ENCODE measurements at regions not wholly inside any gene's neighbourhood (a gene's known extent, or its start where the extent isn't known, plus 50 kb on each side); places are given as distances from the start of the nearest gene placed in this dataset.
"Not testable (repeated sequence)": the region's sequence is repeated elsewhere in the genome, so short reads cannot be mapped to it uniquely, and the experiment has no call there.

- no peaks in the 10 kb centered on the region for H3K4me1 ChIP-seq (ENCODE audit: control insufficient read depth, low read length)
- peaks cover 7% of the 10 kb centered on the region; the same call in 1 of the 2 replicates for H3K9me3 ChIP-seq (ENCODE audit: control insufficient read depth, insufficient read depth, low read length)
- no peak for TF ChIP-seq EZH2phosphoT487 (IDR thresholded peaks at IDR 0.05; ENCODE audit: borderline replicate concordance, low read length)
- H3K27me3 ChIP-seq (ENCODE audit: control insufficient read depth, low read length) = no peaks in the 10 kb centered on the region
- no peaks in the 10 kb centered on the region for H3K36me3 ChIP-seq (ENCODE audit: control insufficient read depth, low read length)
- no peak overlapping the region for H3K4me2 ChIP-seq (ENCODE audit: low read length)
- H3K4me3 ChIP-seq (ENCODE audit: low read length) = no peak overlapping the region
- H3K9me2 ChIP-seq (replicated peaks; ENCODE audit: control insufficient read depth, low read length) = no peaks in the 10 kb centered on the region
- no peaks in the 10 kb centered on the region for H3F3A ChIP-seq (ENCODE audit: control insufficient read depth, insufficient read depth)
- no peaks in the 10 kb centered on the region for H4K20me1 ChIP-seq (ENCODE audit: control insufficient read depth, insufficient read depth, low read depth, low read length)
- no peak overlapping the region for H3K27ac ChIP-seq (ENCODE audit: low read depth, low read length)
- no peaks in the 10 kb centered on the region for H3K79me2 ChIP-seq (ENCODE audit: control insufficient read depth, low read length)
Measured at GRCh38 chr10:52586710-52587109, 185.9 kb downstream of the MBL2 start.

DNA sequence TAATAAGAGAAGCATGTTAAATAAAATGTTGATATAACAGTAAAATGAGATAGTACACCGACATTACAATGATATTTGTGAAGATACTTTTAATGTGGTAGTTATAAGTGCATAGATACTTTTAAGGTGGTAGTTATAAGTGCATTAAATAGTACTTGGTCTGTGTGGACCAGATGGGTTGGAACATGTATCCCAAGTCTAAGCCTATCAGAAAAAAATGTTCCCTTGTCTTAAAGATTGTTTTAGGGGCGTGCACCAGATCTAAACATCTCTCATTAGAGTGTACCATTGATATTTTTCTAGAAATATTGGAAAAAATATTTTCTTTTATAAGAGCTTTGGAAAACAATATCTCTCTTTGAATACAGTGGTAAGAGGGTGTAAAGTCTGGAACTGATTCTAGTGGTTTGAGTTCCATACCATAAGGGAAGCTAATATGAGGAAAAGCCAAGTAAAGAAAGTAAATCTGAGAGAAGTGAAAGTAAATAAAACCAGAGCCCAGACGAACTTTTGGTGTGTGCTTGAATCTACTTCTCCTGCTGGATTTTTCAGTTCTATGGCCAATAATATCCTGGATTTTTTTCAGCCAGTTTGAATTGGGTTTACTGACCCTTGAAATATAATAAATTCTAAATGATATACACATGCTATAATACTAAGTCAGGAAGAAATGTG is 175.3 kb downstream of the MBL2 start:
- Histone ChIP-seq H4K20me1 (ENCODE audit: control insufficient read depth, insufficient read depth, low read depth, low read length) (no peaks in the 10 kb centered on the region), H3K27ac (ENCODE audit: low read depth, low read length) (no peak overlapping the region), H3K36me3 (ENCODE audit: control insufficient read depth, low read length) (no peaks in the 10 kb centered on the region), H3F3A (ENCODE audit: control insufficient read depth, insufficient read depth) (no peaks in the 10 kb centered on the region), H3K4me2 (ENCODE audit: low read length) (no peak overlapping the region), H3K27me3 (ENCODE audit: control insufficient read depth, low read length) (no peaks in the 10 kb centered on the region), H3K4me3 (ENCODE audit: low read length) (no peak overlapping the region), H3K79me2 (ENCODE audit: control insufficient read depth, low read length) (no peaks in the 10 kb centered on the region), H3K9me3 (ENCODE audit: control insufficient read depth, insufficient read depth, low read length) (no peaks in the 10 kb centered on the region), H3K4me1 (ENCODE audit: control insufficient read depth, low read length) (no peaks in the 10 kb centered on the region), H3K9me2 (replicated peaks; ENCODE audit: control insufficient read depth, low read length) (no peaks in the 10 kb centered on the region)
- TF ChIP-seq, protein P1, sequence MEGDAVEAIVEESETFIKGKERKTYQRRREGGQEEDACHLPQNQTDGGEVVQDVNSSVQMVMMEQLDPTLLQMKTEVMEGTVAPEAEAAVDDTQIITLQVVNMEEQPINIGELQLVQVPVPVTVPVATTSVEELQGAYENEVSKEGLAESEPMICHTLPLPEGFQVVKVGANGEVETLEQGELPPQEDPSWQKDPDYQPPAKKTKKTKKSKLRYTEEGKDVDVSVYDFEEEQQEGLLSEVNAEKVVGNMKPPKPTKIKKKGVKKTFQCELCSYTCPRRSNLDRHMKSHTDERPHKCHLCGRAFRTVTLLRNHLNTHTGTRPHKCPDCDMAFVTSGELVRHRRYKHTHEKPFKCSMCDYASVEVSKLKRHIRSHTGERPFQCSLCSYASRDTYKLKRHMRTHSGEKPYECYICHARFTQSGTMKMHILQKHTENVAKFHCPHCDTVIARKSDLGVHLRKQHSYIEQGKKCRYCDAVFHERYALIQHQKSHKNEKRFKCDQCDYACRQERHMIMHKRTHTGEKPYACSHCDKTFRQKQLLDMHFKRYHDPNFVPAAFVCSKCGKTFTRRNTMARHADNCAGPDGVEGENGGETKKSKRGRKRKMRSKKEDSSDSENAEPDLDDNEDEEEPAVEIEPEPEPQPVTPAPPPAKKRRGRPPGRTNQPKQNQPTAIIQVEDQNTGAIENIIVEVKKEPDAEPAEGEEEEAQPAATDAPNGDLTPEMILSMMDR (IDR thresholded peaks at IDR 0.05; ENCODE audit: low read depth, low read length, poor library complexity, severe bottlenecking) = no peak
- no peak for TF ChIP-seq EZH2phosphoT487 (IDR thresholded peaks at IDR 0.05; ENCODE audit: borderline replicate concordance, low read length)

DNA sequence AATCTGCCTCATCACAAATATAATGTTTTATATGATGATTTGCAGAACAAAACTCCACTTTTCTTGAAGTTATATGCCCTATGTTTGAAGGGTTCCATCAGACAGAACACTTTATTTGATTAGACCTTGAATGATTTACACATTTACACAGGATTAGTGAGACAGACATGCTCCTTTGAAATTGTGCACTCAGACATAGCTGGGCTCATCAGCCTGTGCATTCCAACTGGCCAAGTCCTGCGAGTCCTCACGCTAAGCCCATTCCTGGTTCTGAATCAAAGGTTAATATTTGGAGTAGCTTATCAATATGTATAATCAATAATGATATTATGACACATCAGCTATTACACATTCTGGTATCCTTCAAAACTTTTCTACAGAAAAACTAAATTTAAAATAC is 173.6 kb downstream of the MBL2 start:
- H3K4me3 ChIP-seq (ENCODE audit: low read length) = no peak overlapping the region
- H3K4me1 ChIP-seq (ENCODE audit: control insufficient read depth, low read length) = no peaks in the 10 kb centered on the region
- H3F3A ChIP-seq (ENCODE audit: control insufficient read depth, insufficient read depth) = no peaks in the 10 kb centered on the region
- H3K36me3 ChIP-seq (ENCODE audit: control insufficient read depth, low read length) = no peaks in the 10 kb centered on the region
- no peak for TF ChIP-seq EZH2phosphoT487 (IDR thresholded peaks at IDR 0.05; ENCODE audit: borderline replicate concordance, low read length)
- TF ChIP-seq, protein P1 (IDR thresholded peaks at IDR 0.05; ENCODE audit: low read depth, low read length, poor library complexity, severe bottlenecking) = no peak
- no peaks in the 10 kb centered on the region for H3K79me2 ChIP-seq (ENCODE audit: control insufficient read depth, low read length)
- H3K4me2 ChIP-seq (ENCODE audit: low read length) = no peak overlapping the region
- H3K9me3 ChIP-seq (ENCODE audit: control insufficient read depth, insufficient read depth, low read length) = no peaks in the 10 kb centered on the region
- no peaks in the 10 kb centered on the region for H3K27me3 ChIP-seq (ENCODE audit: control insufficient read depth, low read length)
- H3K27ac ChIP-seq (ENCODE audit: low read depth, low read length) = no peak overlapping the region
- H4K20me1 ChIP-seq (ENCODE audit: control insufficient read depth, insufficient read depth, low read depth, low read length) = no peaks in the 10 kb centered on the region
- no peaks in the 10 kb centered on the region for H3K9me2 ChIP-seq (replicated peaks; ENCODE audit: control insufficient read depth, low read length)

GRCh38 chr10:52599551-52600200 is 172.9 kb downstream of the MBL2 start:
- no peak overlapping the region for H3K27ac ChIP-seq (ENCODE audit: low read depth, low read length)

GRCh38 chr10:52604131-52604530 is 168.5 kb downstream of the MBL2 start:
- H3K4me1 ChIP-seq (ENCODE audit: control insufficient read depth, low read length); H3K27ac ChIP-seq (ENCODE audit: low read depth, low read length); H3K4me2 ChIP-seq (ENCODE audit: low read length); H3K9me2 ChIP-seq (replicated peaks; ENCODE audit: control insufficient read depth, low read length); H3K36me3 ChIP-seq (ENCODE audit: control insufficient read depth, low read length); H3K4me3 ChIP-seq (ENCODE audit: low read length); H3F3A ChIP-seq (ENCODE audit: control insufficient read depth, insufficient read depth); H3K79me2 ChIP-seq (ENCODE audit: control insufficient read depth, low read length); H3K27me3 ChIP-seq (ENCODE audit: control insufficient read depth, low read length); H3K9me3 ChIP-seq (ENCODE audit: control insufficient read depth, insufficient read depth, low read length); H4K20me1 ChIP-seq (ENCODE audit: control insufficient read depth, insufficient read depth, low read depth, low read length): not testable (repeated sequence)

More at GRCh38 chr10:52599551-52600200, 172.9 kb downstream of the MBL2 start:
- H3K9me2 ChIP-seq (replicated peaks; ENCODE audit: control insufficient read depth, low read length) = no peaks in the 10 kb centered on the region
- no peaks in the 10 kb centered on the region for H4K20me1 ChIP-seq (ENCODE audit: control insufficient read depth, insufficient read depth, low read depth, low read length)
- no peak overlapping the region for H3K4me2 ChIP-seq (ENCODE audit: low read length)
- TF ChIP-seq EZH2phosphoT487 (IDR thresholded peaks at IDR 0.05; ENCODE audit: borderline replicate concordance, low read length) = no peak
- TF ChIP-seq, protein P1 (IDR thresholded peaks at IDR 0.05; ENCODE audit: low read depth, low read length, poor library complexity, severe bottlenecking) = no peak
- H3K9me3 ChIP-seq (ENCODE audit: control insufficient read depth, insufficient read depth, low read length) = no peaks in the 10 kb centered on the region
- no peaks in the 10 kb centered on the region for H3F3A ChIP-seq (ENCODE audit: control insufficient read depth, insufficient read depth)
- H3K36me3 ChIP-seq (ENCODE audit: control insufficient read depth, low read length) = no peaks in the 10 kb centered on the region
- no peaks in the 10 kb centered on the region for H3K27me3 ChIP-seq (ENCODE audit: control insufficient read depth, low read length)
- no peak overlapping the region for H3K4me3 ChIP-seq (ENCODE audit: low read length)
- H3K4me1 ChIP-seq (ENCODE audit: control insufficient read depth, low read length) = no peaks in the 10 kb centered on the region
- H3K79me2 ChIP-seq (ENCODE audit: control insufficient read depth, low read length) = no peaks in the 10 kb centered on the region

Data from DOHH2 (cell line).